PC-3 (cell line): ENCODE measurements at regions not wholly inside any gene's neighbourhood (a gene's known extent, or its start where the extent isn't known, plus 50 kb on each side); places are given as distances from the start of the nearest gene placed in this dataset.

ENCODE experiments used
- EZH2 ChIP-seq: fragments of 300-600 bp; sonication (generic); IDR thresholded peaks from one replicate; pipeline ENCODE4 v1.6.1; 2017; ENCODE audit warnings: antibody characterized with exemption, mild to moderate bottlenecking, low read length; ENCODE audit not compliant: unreplicated experiment
- EZH2phosphoT487 ChIP-seq: fragments of 300-600 bp; sonication (generic); IDR thresholded peaks from 2 replicates; pipeline ENCODE4 v1.6.1; 2018; ENCODE audit warnings: mild to moderate bottlenecking, antibody characterized with exemption, low read length, borderline replicate concordance
- TF ChIP-seq, protein P1 (sequence below): fragments of 300-600 bp; sonication (generic); conservative IDR thresholded peaks from 2 replicates; pipeline ENCODE4 v1.5.1; 2017; ENCODE audit warnings: antibody characterized with exemption, low read depth, mild to moderate bottlenecking, low read length

DNA sequence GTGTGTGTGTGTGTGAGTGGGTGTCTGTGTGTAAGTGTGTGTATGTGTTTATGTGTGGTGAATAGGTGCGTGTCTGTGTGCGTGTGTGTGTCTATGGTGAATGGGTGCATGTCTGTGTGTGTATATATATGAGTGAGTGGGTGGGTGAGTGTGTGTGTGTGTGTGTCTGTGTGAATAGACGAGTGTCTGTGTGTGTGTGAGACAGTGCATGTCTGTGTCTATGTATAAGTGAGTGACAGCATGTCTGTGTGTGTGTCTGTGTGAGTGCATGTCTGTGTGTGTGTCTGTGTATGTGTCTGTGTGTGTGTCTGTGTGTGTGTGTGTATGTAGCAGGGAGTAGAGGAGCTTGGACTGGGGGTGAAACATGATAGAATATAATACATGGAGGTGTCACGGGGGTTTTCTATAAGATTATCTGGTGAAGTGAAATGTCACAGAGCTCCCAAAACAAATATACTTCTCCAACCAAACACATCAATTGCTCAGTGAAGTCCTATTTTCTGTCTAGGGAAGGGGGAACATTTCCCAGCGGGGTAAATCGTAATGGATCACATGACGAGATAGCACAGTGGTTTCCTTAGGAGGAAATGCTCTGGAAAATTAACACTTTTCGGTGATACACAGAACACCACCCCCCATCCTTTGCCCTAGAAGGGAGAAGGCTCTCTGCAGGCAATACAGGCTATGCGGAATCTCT, 723.3 kb upstream of the CELF2 start:
- TF ChIP-seq, protein P1, sequence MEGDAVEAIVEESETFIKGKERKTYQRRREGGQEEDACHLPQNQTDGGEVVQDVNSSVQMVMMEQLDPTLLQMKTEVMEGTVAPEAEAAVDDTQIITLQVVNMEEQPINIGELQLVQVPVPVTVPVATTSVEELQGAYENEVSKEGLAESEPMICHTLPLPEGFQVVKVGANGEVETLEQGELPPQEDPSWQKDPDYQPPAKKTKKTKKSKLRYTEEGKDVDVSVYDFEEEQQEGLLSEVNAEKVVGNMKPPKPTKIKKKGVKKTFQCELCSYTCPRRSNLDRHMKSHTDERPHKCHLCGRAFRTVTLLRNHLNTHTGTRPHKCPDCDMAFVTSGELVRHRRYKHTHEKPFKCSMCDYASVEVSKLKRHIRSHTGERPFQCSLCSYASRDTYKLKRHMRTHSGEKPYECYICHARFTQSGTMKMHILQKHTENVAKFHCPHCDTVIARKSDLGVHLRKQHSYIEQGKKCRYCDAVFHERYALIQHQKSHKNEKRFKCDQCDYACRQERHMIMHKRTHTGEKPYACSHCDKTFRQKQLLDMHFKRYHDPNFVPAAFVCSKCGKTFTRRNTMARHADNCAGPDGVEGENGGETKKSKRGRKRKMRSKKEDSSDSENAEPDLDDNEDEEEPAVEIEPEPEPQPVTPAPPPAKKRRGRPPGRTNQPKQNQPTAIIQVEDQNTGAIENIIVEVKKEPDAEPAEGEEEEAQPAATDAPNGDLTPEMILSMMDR, result no peak
- TF ChIP-seq EZH2, result no peak
- no peak for TF ChIP-seq EZH2phosphoT487
